Progenitor cell of endocrine pancreas (in vitro differentiated cells): ENCODE measurements at regions not wholly inside any gene's neighbourhood (a gene's known extent, or its start where the extent isn't known, plus 50 kb on each side); places are given as distances from the start of the nearest gene placed in this dataset.

Experiments used
- DNase-seq: peaks from one replicate; pipeline ENCODE4 v3.0.0; 2021; ENCODE audit warnings: low spot score; ENCODE audit not compliant: unreplicated experiment
- H3K27ac Mint-ChIP-seq: 2 replicates; pipeline ENCODE4 v1.8.0; 2021; ENCODE audit warnings: mild to moderate bottlenecking, moderate library complexity, mixed read lengths
- H3K27me3 Mint-ChIP-seq: 2 replicates; pipeline ENCODE4 v1.8.0; 2021; ENCODE audit warnings: mixed read lengths
- H3K36me3 Mint-ChIP-seq: 2 replicates; pipeline ENCODE4 v1.8.0; 2022; ENCODE audit warnings: mixed read lengths; ENCODE audit not compliant: insufficient read depth
- H3K4me1 Mint-ChIP-seq: 2 replicates; pipeline ENCODE4 v1.8.0; 2021; ENCODE audit warnings: low read depth, mixed read lengths
- H3K4me3 Mint-ChIP-seq: 2 replicates; pipeline ENCODE4 v1.8.0; 2021; ENCODE audit warnings: low read depth, mild to moderate bottlenecking, moderate library complexity, mixed read lengths
- H3K9me3 Mint-ChIP-seq: 2 replicates; pipeline ENCODE4 v1.8.0; 2021; ENCODE audit warnings: low read depth, mixed read lengths
- TF ChIP-seq, protein P1 (sequence below): fragments of 200-600 bp; sonication (generic); IDR thresholded peaks from one replicate; pipeline ENCODE4 v1.5.0; 2021; ENCODE audit warnings: antibody characterized with exemption, mild to moderate bottlenecking; ENCODE audit not compliant: unreplicated experiment

GRCh38 chrX:15059474-15059873 is 186.3 kb downstream of the MOSPD2 start:
- TF ChIP-seq, protein P1, sequence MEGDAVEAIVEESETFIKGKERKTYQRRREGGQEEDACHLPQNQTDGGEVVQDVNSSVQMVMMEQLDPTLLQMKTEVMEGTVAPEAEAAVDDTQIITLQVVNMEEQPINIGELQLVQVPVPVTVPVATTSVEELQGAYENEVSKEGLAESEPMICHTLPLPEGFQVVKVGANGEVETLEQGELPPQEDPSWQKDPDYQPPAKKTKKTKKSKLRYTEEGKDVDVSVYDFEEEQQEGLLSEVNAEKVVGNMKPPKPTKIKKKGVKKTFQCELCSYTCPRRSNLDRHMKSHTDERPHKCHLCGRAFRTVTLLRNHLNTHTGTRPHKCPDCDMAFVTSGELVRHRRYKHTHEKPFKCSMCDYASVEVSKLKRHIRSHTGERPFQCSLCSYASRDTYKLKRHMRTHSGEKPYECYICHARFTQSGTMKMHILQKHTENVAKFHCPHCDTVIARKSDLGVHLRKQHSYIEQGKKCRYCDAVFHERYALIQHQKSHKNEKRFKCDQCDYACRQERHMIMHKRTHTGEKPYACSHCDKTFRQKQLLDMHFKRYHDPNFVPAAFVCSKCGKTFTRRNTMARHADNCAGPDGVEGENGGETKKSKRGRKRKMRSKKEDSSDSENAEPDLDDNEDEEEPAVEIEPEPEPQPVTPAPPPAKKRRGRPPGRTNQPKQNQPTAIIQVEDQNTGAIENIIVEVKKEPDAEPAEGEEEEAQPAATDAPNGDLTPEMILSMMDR = no peak
- peaks cover 17% of the 10 kb centered on the region for H3K9me3 Mint-ChIP-seq
- H3K27me3 Mint-ChIP-seq = no peaks in the 10 kb centered on the region
- H3K27ac Mint-ChIP-seq = no peak overlapping the region
- peaks cover 11% of the 10 kb centered on the region for H3K4me1 Mint-ChIP-seq
- no peak for DNase-seq
- no peaks in the 10 kb centered on the region for H3K36me3 Mint-ChIP-seq
- no peak overlapping the region for H3K4me3 Mint-ChIP-seq

GRCh38 chrX:15056044-15056443 is 182.8 kb downstream of the MOSPD2 start:
- H3K4me3 Mint-ChIP-seq = no peak overlapping the region

DNA sequence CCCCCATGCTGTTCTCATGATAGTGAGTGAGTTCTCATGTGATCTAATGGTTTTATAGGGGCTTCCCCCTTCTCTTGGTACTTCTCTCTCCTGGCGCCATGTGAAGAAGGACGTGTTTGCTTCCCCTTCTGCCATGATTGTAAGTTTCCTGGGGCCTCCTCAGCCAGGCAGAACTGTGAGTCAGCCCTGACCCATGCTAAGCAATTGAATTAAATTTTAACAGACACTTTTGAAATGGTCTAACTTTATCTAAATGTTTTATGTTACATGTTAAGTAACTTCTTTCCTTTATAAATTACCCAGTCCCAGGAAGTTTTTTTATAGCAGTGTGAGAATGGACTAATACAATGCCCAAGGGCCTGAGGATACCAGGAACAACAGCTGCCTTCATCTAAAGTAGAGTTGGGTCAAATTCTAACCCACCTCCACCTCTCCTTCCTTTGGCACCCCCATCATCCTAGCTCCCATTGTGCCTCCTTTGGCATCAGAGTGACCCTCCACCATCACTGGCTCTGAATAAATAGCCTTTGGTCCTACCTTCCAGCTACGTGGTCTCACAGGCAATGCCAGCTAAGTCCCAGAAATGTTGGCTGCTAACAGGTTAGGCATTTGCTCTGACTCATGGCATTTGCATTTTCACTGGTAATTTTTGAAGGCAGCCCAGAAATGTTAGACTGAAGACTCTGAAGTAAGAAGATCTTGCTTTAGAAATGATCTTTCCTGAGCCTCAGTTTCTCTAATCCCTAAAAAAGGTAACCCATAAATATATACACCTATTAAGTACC is 182.1 kb downstream of the MOSPD2 start:
- no peak overlapping the region for H3K27ac Mint-ChIP-seq
- no peaks in the 10 kb centered on the region for H3K27me3 Mint-ChIP-seq
- no peaks in the 10 kb centered on the region for H3K36me3 Mint-ChIP-seq
- H3K9me3 Mint-ChIP-seq = peaks cover 17% of the 10 kb centered on the region
- peaks cover 9% of the 10 kb centered on the region for H3K4me1 Mint-ChIP-seq
- no peak overlapping the region for H3K4me3 Mint-ChIP-seq
- TF ChIP-seq, protein P1 = no peak
- no peak for DNase-seq

More at GRCh38 chrX:15056044-15056443, 182.8 kb downstream of the MOSPD2 start:
- no peak for DNase-seq
- peaks cover 11% of the 10 kb centered on the region for H3K4me1 Mint-ChIP-seq
- H3K27ac Mint-ChIP-seq = no peak overlapping the region
- no peaks in the 10 kb centered on the region for H3K27me3 Mint-ChIP-seq
- TF ChIP-seq, protein P1 = no peak
- no peaks in the 10 kb centered on the region for H3K36me3 Mint-ChIP-seq
- H3K9me3 Mint-ChIP-seq = peaks cover 14% of the 10 kb centered on the region

GRCh38 chrX:15050395-15050794 is 177.2 kb downstream of the MOSPD2 start:
- Mint-ChIP-seq H3K4me3 (no peak overlapping the region), H3K36me3 (peaks cover 1% of the 10 kb centered on the region)
- TF ChIP-seq, protein P1 = no peak

GRCh38 chrX:15043538-15043937 is 170.3 kb downstream of the MOSPD2 start:
- no peaks in the 10 kb centered on the region for H3K36me3 Mint-ChIP-seq
- TF ChIP-seq, protein P1 = no peak
- peaks cover 16% of the 10 kb centered on the region for H3K9me3 Mint-ChIP-seq
- no peak for DNase-seq
- H3K27me3 Mint-ChIP-seq = no peaks in the 10 kb centered on the region
- H3K4me3 Mint-ChIP-seq = no peak overlapping the region
- no peaks in the 10 kb centered on the region for H3K4me1 Mint-ChIP-seq
- H3K27ac Mint-ChIP-seq = no peak overlapping the region

More at GRCh38 chrX:15050395-15050794, 177.2 kb downstream of the MOSPD2 start:
- Mint-ChIP-seq H3K4me1 (no peaks in the 10 kb centered on the region), H3K27ac (no peak overlapping the region), H3K27me3 (no peaks in the 10 kb centered on the region), H3K9me3 (peaks cover 31% of the 10 kb centered on the region)
- DNase-seq = no peak
